ENCODE measurements at regions not wholly inside any gene's neighbourhood (a gene's known extent, or its start where the extent isn't known, plus 50 kb on each side); places are given as distances from the start of the nearest gene placed in this dataset.

GRCh38 chr21:23881783-23882182 is 1725.5 kb downstream of the MRPL39 start:
- H3K9me1 ChIP-seq (replicated peaks; ENCODE audit: control insufficient read depth, extremely low read depth, insufficient read depth, low read length) = no peaks in the 10 kb centered on the region
- POLR2A ChIA-PET = no interaction called here
- no peak for TF ChIP-seq GATA2 (IDR thresholded peaks at IDR 0.05; ENCODE audit: insufficient read depth, insufficient read length, low read depth, low read length)
- no peak for TF ChIP-seq CTCF (IDR thresholded peaks at IDR 0.05; ENCODE audit: extremely low read depth in 1 of 2, insufficient read depth in 1 of 2, low read depth in 1 of 2, low read length in 2 of 2)
- no peak for TF ChIP-seq MAX (IDR thresholded peaks at IDR 0.05; ENCODE audit: insufficient read depth, insufficient read length)
- no peak for TF ChIP-seq FOS (IDR thresholded peaks at IDR 0.05; ENCODE audit: borderline replicate concordance, insufficient read depth, low read length)
- no peak for TF ChIP-seq MYC (IDR thresholded peaks at IDR 0.05; ENCODE audit: low read depth, low read length)
- no peak for TF ChIP-seq POLR2A (IDR thresholded peaks at IDR 0.05; ENCODE audit: low read depth, low read length)
- no peak for TF ChIP-seq POLR2AphosphoS5 (IDR thresholded peaks at IDR 0.05; ENCODE audit: insufficient read depth, low read depth, low read length)
- TF ChIP-seq EZH2 (IDR thresholded peaks at IDR 0.05; ENCODE audit: borderline replicate concordance, low read depth, low read length, severe bottlenecking) = no peak
- TF ChIP-seq JUN (IDR thresholded peaks at IDR 0.05; ENCODE audit: borderline replicate concordance, insufficient read depth, insufficient read length, low read depth) = no peak
- CTCF ChIA-PET = no interaction called here
- no peak overlapping the region for H3K9ac ChIP-seq (replicated peaks; ENCODE audit: extremely low read depth, insufficient read depth, low read length)
- intact Hi-C loops (cut with micrococcal nuclease) (no loop called here), dilution Hi-C loops (cut with MboI; ENCODE audit: extremely low pct_ligation_motif_present, low sequenced_read_pairs) (no loop called here)
- H3K9me3 ChIP-seq (replicated peaks; ENCODE audit: control insufficient read depth, insufficient read depth, low read length) = no peaks in the 10 kb centered on the region
- H3K4me2 ChIP-seq (ENCODE audit: insufficient read depth, low read length) = no peak overlapping the region
- no peaks in the 10 kb centered on the region for H3K79me2 ChIP-seq (ENCODE audit: control insufficient read depth, insufficient read depth, low read length)
- no peaks in the 10 kb centered on the region for H3K36me3 ChIP-seq (ENCODE audit: control insufficient read depth in 2 of 2, extremely low read depth in 1 of 2, insufficient read depth in 2 of 2, low read length in 2 of 2)
- H3K27ac ChIP-seq (ENCODE audit: insufficient read depth, low read depth, low read length) = no peak overlapping the region
- DNase-seq (ENCODE audit: low read depth, low spot score) (no peak), FAIRE-seq (no peak)
- H4K20me1 ChIP-seq (replicated peaks; ENCODE audit: control insufficient read depth, extremely low read depth, insufficient read depth, low read length) = no peaks in the 10 kb centered on the region
- no TSS peak for BruUV-seq (replicated peaks)
- H3K27me3 ChIP-seq (ENCODE audit: control insufficient read depth in 2 of 2, insufficient read depth in 2 of 2, low read length in 2 of 2) = no peaks in the 10 kb centered on the region
- no peak overlapping the region for H3K4me3 ChIP-seq (replicated peaks in 1 of 3; ENCODE audit: insufficient read depth in 1 of 3, low read depth in 1 of 3, low read length in 3 of 3)
- H2AFZ ChIP-seq (ENCODE audit: low read depth, low read length) = no peak overlapping the region
- no peaks in the 10 kb centered on the region for H3K4me1 ChIP-seq (ENCODE audit: control insufficient read depth, extremely low read depth, insufficient read depth, low read length)

Measured in endothelial cell of umbilical vein (primary cell).